HG03520 (cell line): ENCODE measurements at regions not wholly inside any gene's neighbourhood (a gene's known extent, or its start where the extent isn't known, plus 50 kb on each side); places are given as distances from the start of the nearest gene placed in this dataset.
"Not testable (repeated sequence)": the region's sequence is repeated elsewhere in the genome, so short reads cannot be mapped to it uniquely, and the experiment has no call there.

Source experiments
- ATAC-seq: cut with Tn5 transposase; IDR thresholded peaks from one replicate; pipeline ENCODE4 v1.9.1; 2021; ENCODE audit warnings: mild to moderate bottlenecking, moderate library complexity; ENCODE audit not compliant: unreplicated experiment

DNA sequence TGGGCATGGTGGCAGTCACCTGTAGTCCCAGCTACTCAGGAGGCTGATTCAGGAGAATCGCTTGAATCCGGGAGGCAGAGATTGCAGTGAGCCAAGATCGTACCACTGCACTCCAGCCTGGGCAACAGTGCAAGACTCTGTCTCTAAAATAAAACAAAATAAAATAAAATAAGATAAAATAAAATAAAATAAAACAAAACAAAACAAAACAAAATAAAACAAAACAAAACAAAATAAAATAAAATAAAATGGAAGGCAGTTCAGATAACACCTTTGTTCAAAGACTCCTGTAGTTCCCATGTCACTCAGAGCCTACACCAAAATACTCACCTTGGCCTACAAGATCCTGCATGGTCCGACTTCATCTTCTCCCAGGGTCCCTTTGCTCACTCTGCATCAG lies 61.3 kb downstream of the SYF2 start:
- ATAC-seq, result not testable (repeated sequence)

DNA sequence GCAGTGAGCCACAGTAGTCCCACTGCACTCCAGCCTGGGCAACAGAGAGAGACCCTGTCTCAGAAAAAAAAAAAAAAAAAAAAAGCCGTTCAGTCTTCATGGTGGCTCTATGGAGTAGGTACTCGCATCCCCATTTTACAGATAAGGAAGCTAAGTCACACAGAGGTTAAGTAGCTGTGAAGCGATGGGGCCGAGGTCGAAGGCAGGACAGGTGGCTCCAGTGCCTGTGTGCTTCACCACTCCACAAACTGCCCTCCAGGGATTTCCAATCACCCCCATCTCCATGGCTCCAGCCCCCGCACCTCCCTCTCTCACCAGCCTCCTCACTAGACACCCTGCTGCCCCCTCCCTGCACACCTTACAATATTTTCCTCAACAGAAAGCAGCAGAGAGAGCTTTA lies 61.9 kb downstream of the SYF2 start:
- ATAC-seq, result no peak

DNA sequence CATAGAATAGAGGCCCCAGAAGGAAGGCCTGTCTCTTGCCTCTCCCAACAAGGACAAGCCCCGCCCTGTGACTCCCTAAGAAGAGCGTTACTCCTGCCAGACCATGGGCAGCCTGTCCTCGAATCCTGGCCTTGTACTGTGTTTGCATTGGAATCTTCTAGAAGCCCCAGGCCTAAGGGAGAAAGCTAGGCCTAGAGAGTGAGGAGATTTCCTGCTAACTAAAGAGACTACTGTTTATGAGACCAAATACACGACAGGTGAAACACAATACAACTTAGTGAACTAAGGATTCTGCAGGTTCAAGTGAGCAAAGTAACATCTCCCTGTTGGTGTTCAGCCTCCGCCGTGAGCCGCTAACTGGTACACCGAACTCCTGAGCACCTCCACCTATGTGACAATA lies 62.7 kb downstream of the SYF2 start:
- no peak for ATAC-seq

- no peak for ATAC-seq
Measured at GRCh38 chr1:25169168-25169567, 63.1 kb downstream of the SYF2 start.

- no peak for ATAC-seq
Measured at GRCh38 chr1:25168193-25169071, 63.9 kb downstream of the SYF2 start.

DNA sequence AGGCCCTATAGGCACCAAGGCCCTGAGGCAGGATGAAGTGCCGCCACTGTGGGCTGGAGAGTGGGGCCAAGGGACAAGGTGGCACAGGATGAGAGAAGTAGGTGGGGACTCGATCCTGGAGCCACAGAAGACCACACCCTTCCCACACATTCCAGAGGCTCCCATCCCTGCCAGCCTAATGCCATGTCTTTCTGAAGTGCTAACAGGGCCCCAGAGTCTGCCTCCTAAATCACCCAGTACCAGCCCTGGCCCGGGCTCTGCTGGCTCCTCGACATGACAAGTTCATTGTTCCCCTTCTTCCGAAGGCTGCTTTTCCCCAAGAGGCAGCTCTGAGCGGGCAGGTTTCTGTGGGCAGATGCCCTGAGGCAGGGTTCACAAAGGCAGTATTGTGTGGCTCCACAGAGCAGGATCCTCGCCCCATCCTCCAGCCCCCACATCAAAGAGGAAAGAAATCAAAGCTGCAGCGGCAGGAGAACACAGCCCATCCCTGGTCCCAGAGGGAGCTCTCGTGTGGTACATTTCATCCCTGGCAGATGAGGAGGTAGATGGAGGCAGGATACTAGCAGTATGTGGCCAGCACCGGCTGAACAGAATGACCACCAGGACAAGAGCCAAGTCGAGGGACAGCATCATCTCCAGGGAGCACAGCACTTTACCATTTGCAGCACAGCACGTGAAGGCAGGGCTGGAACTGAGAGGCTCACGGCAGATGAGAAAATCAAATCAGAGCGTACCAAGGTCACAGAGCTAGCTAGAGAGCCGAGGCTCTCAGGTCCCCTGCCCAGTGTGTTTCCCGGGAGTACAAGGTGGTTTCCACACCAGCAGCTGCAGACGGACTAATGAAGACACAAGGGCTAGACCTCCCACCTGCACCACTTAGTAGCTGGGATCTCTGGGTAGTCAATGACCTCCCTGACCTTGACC lies 64.8 kb downstream of the SYF2 start:
- ATAC-seq, result no peak

DNA sequence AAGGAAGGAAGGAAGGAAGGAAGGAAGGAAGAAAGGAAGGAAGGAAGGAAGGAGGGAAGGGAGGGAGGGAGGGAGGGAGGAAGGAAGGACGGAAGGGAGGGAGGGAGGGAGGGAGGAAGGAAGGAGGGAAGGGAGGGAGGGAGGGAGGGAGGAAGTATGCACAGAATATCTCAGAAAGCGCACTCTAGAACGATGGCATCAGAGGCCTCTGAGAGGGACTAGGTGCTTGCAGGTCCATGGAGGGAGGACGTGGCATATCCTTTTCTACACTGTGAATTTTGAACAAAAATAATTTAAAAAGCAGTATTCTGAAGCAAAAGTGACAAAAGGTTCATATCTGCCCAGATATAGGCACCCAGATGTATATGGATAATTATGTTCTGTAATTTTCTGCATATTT lies 65.5 kb downstream of the SYF2 start:
- no peak for ATAC-seq

GRCh38 chr1:25163986-25164385 lies 68.3 kb downstream of the SYF2 start:
- ATAC-seq, result no peak

DNA sequence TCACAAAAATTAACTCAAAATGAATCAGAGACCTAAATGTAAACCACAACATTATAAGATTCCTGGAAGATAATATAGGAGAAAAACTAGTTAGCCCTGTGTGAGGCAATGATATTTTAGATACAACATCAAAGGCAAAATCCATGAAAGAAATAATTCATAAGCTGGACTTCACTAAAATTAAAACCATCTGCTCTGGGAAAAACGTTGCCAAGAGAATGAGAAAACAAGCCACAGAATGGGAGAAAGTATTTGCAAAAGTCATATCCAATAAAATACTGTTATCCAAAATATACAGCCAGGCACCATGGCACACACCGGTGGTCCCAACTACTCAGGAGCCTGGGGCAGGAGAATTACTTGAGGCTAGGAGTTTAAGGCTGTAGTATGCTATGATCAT lies 70.3 kb downstream of the SYF2 start:
- no peak for ATAC-seq

DNA sequence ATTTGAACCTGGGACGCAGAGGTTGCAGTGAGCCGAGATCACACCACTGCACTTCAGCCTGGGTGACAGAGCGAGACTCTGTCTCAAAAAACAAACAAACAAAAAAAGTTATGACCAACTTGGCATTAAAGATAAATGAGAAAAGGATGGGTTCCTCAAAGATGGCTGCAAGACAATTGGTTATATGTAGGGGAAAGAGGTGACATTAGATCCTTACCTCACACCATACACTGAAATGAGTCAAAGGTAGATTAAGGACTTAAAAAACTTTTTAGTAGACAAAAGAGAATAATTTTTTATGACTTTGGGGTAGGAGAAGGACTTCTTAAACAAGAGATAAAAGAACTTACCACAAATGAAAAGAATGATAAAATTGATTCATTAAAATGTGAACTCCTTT lies 74.5 kb downstream of the SYF2 start:
- no peak for ATAC-seq

GRCh38 chr1:25150985-25151495 lies 81.3 kb downstream of the SYF2 start:
- no peak for ATAC-seq

GRCh38 chr1:25148673-25149300 lies 83.5 kb downstream of the SYF2 start:
- ATAC-seq, result no peak

DNA sequence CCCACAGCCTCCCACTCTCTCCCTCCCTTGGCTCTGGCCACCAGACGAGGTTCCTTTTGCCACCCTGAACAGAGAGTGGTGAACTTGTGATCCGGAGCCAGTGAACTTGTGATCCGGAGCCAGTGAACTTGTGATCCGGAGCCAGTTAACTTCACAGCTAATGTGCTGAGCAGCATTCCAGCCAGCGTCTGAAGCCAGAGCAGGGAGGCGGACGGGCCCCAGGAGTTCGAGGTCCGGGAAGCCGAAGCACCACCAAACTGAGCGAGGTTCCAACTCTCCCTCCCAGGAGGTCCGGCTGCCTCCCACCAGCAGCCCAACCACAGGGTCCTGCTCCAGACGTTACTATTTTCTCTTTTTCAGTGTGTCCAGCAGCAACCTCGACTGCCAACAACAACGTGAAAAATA lies 85.8 kb downstream of the SYF2 start:
- no peak for ATAC-seq

DNA sequence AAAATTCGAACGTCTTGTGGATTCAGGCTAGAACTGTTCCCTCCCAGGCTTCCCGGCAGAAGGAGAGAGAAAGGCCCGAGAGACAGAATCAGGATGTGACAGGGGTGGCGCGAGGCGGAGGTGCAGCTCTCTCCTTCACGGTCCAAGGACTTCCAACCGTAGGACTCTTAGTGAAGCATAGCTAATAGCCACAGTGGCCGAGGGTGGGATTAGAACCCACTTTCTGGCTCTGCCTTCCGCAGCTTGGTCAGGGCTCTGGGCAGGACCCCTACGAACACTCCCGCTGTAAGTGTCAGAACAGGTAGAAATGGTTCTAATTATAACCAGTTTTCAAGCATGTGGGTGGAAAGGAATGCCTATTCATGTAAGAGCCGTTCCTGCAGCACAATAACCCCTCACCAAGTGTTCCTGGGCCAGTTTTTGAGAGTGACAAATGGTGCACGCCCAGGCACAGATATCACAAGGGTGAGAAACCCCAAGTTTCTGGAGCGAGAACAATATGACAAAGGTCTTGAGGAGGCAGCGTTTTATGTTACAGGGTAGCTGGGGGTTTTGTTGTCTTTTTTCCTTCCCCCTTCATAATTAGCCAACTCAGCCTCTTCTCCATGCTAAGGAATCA lies 86.4 kb downstream of the SYF2 start:
- ATAC-seq, result no peak

DNA sequence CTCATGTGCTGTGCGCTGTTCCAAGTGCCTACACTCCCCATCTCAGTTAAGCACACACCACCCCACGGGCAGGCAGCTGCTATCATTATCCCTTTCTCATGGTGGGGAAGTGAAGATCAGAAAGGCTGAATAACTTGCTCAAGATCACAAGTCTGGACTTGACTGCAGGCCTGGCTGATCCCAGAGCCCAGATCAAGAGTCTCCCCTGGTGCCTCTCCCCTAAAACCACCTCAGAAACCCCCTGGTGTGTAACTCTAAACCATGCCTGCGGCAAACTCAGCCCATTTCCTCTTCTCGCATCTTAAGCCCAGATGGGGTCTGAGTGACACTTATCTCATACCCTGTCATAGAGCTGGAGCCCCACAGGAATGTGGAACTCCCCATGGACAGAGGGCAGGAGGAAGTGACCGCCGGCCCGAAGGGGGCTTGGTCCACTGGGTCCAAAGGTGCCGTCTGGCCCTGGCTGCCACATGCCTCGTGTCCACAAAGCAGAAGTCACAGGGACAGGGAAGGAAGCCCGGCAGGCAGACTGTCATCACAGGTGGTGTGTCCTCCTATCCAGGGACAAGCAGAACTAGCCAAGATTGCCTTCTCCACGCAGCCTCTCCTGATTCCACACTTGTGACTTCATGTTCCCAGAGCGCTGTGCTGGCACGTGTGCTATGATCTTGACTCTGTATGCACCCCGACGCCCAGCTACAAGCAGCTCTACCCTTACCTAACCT lies 92.1 kb downstream of the SYF2 start:
- ATAC-seq, result peak; percentile 35

GRCh38 chr1:25137521-25138395 lies 94.5 kb downstream of the SYF2 start:
- ATAC-seq, result no peak

DNA sequence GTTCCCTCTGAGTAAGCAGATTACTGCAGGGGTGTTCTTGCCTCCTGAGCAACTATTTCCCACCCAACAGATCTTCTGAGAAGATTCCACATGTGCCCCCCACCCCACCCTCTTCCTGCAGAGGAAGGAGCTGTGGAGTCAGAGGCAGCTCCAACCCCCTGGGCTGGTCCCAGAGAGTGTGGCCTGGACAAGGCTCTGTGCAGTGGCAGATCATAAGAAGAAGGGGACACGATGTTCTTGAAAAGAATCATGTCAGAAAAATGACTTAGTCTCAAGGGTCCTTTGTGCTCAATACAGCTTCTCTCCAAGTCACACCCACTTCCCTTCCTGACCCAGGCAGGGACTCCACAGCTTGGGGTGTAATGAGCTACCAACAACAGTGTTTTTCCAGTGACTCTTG lies 95.2 kb downstream of the SYF2 start:
- ATAC-seq, result no peak

DNA sequence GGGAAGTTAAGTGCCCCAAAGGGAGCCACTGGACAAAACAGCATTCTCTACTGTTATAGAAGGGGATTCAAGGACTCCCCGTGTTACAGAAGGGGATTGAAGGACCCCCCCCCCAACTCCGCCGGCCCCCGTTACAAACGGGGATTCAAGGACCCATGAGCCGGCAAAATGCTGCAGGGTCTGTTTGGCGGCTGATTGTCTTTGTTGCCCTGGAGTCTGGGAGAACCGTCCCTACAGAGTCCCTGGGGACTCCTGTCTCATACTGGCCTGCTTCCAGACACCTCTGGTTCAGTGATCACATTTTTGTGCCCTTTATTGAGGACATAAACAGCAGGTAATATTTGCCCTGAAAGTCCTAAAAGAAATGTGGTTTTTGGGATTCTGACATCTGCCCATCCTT lies 96.4 kb downstream of the SYF2 start:
- ATAC-seq, result no peak

DNA sequence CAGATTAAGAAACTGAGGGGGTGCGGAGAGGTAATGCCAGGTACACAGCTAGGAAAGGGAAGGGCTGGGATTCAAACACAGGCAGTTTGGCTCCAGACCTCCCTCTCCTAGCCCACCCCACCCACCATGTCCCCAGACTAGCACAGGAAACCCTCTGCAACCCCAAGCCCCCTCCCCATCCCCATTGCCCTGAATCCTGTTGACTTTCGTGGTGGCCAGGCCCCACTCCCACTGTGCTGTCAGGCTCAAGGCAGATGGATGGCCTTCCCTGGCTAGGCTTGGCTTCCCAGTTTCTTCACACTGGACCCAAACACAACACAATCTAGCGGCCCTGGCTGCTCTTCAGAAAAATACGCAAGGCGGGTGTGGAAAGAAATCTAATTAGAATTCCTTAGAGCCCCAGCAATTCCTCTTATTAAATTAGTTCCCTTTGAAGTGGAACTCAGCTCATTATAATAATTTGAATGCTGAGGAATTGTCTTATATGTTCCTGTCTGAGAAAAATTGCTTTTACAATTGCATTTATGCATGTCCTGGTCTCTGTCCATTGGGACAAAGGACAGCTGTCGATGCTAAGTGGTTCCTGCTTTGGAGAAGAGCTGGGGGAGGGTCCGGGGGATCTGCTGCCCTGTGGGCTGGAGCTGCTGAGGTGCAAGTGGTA lies 97.4 kb downstream of the SYF2 start:
- ATAC-seq, result no peak
